ENCODE measurements at regions not wholly inside any gene's neighbourhood (a gene's known extent, or its start where the extent isn't known, plus 50 kb on each side); places are given as distances from the start of the nearest gene placed in this dataset.

DNA sequence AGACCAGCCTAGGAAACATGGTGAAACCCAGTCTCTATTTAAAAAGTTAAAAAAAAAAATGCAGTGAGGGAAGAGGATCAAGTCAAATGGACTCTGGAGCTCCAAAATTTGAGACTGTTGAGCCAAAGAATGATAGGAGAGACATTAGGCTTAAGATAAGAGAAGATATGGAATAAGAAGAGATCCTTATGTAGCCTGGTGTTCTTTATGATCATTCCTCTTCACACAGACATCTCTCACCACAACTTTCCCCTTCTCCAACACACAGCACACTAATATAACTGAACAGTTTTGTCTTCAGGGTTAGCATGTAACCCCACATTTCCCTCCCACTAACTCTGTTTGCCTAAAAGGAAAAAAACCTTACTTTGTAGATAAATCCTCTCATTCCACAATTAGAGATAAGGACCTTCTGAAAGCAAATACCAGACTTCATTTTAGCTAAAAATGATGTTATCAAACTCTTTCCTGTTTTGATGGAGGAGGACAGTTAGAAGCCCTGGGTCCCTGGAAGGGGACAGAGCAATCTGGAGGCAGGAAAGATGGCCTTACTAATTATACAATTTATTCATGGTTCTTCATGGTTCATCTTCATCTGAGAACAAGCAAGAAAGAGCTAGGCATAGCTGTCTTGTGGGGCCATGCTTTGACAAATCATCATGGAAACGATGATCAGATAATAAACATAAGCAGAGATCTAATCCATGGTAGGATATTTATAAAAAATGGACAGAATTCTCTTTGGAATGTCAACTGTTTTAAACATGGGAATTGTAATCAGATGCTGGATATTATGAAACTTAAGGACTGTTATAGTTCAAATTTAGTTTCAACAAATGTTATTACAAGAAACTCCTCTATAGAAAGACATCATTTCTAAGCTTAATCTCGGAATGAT lies 96.7 kb upstream of the S1PR1 start:
- no peak for TF ChIP-seq CTCF (IDR thresholded peaks at IDR 0.05; ENCODE audit: control insufficient read depth, extremely low read depth, insufficient read depth)
- no peak overlapping the region for H3K4me3 ChIP-seq (ENCODE audit: low read depth, low read length)

GRCh38 chr1:101139130-101139529 lies 97.7 kb upstream of the S1PR1 start:
- no peak for TF ChIP-seq CTCF (IDR thresholded peaks at IDR 0.05; ENCODE audit: control insufficient read depth, extremely low read depth, insufficient read depth)
- no peak overlapping the region for H3K4me3 ChIP-seq (ENCODE audit: low read depth, low read length)

More for the DNA sequence above, 96.7 kb upstream of the S1PR1 start:
- DNase-seq (ENCODE audit: low read depth) = no peak

DNA sequence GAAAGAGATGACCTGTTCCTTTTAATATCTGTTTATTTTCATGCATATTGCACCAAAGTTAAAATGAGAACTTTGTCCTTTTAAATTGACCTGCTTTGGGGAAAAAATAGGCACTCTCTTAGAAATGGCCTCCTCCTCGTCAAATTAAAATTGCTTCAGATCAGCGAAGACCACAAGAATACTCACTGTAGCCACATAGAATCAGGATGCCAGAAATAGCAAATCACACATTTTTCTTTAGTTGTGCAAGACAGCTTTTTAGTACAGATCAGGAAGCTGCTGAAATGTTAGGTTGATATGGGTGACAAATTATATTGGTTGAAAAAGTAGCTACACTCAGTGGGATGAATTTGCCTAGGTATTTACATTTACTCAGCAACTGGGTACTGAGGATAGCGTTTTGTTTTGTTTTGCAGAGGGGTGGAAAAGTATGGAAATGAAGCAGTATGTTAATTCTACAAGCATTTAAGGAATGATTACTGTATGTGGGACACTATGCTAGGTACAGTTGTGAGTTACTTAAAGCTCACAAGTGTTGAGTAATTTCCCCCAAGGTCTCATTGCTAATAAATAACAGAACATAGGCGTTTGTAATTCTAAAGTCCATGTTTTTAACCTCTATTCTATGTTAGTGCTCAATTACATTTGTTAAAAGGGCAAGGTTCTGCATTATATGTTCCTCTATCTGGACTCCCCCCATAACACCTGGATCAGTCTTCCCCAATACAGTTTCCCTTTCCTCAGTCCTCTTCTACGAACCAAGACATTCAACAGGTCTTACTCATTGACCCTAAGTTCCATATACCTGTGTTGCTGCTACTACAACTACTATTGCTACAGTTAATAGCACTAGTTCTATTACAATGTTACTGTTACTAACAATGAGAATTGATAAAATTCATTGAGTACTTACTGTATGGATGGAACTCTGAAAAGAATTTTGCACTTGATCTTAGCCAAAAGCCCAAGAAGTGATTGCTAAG lies 99.4 kb upstream of the S1PR1 start:
- no peak overlapping the region for H3K4me3 ChIP-seq (ENCODE audit: low read depth, low read length)
- DNase-seq (ENCODE audit: low read depth) = no peak
- no peak for TF ChIP-seq CTCF (IDR thresholded peaks at IDR 0.05; ENCODE audit: control insufficient read depth, extremely low read depth, insufficient read depth)

More at GRCh38 chr1:101139130-101139529, 97.7 kb upstream of the S1PR1 start:
- no peak for DNase-seq (ENCODE audit: low read depth)

DNA sequence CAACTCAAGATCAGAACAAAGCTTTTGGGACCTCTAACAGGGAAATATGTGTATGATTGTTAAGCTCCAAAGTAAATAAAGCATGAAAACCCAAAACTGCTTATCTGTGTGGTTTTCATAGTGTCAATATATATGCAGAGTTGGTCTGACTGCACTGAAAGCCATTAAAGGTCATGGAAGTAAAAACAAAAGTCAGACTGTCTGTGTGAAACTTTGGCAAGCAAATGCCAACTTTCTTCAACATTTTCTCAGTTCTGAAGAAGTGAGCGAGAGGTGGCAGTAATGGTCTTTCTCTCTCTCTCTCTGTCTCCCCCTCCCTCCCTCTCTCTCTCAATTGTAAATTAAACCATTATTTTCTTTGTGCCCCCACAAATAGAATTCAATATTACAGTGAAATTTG lies 100.1 kb upstream of the S1PR1 start:
- no peak for DNase-seq (ENCODE audit: low read depth)
- peak; percentile 40 for TF ChIP-seq CTCF (IDR thresholded peaks at IDR 0.05; ENCODE audit: control insufficient read depth, extremely low read depth, insufficient read depth)
- no peak overlapping the region for H3K4me3 ChIP-seq (ENCODE audit: low read depth, low read length)

DNA sequence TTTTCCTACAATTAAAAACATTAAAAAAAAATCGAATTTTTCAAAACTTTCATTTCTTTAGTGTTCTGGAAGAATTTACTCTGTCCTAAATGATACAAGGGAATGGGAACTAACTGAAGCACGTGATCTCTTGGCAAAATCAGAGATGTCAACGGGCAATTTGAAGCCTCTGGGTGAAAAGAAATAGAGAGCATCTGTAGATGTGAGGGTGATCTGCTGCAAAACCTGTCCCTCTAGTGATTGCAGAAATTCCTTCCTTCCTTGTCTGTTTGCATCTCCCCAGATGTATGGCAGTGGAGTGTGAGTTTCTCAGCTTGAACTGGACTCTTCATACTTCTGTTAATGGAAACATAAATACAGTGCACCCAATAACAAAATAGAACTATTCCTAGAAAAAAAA lies 100.5 kb upstream of the S1PR1 start:
- no peak for TF ChIP-seq CTCF (IDR thresholded peaks at IDR 0.05; ENCODE audit: control insufficient read depth, extremely low read depth, insufficient read depth)
- DNase-seq (ENCODE audit: low read depth) = no peak
- no peak overlapping the region for H3K4me3 ChIP-seq (ENCODE audit: low read depth, low read length)

DNA sequence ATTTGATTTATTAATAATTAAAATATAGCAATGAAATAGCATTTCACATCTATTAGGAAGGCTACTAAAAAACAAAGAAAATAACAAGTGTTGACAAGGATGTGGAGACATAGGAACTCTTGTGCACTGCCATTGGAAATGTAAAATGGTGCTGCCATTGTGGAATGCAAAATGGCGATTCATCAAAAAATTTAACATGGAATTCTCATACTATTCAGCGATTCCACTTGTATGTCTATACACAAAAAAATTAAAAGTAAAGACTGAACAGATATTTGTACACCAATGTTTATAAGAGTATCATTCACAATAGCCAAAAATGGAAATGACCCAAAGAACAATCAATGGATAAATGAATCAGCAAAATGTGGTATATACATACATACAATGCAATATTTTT lies 101.3 kb upstream of the S1PR1 start:
- TF ChIP-seq CTCF (IDR thresholded peaks at IDR 0.05; ENCODE audit: control insufficient read depth, extremely low read depth, insufficient read depth) = no peak
- no peak for DNase-seq (ENCODE audit: low read depth)
- H3K4me3 ChIP-seq (ENCODE audit: low read depth, low read length) = no peak overlapping the region

Measured in LNCaP clone FGC (cell line).